Mucosa of descending colon (tissue), 3 donors: ENCODE measurements at regions not wholly inside any gene's neighbourhood (a gene's known extent, or its start where the extent isn't known, plus 50 kb on each side); places are given as distances from the start of the nearest gene placed in this dataset.

ENCODE experiments used
- ATAC-seq: fragments of 200-7000 bp; cut with Tn5 transposase; one replicate; pipeline ENCODE4 v1.9.1; 2020; ENCODE audit warnings: mild to moderate bottlenecking, moderate library complexity
- DNase-seq, 3 donors: peaks; one replicate each; pipeline ENCODE4 v3.0.0-alpha.2; 2020
- H3K36me3 ChIP-seq: fragments of 200-600 bp; one replicate; pipeline ENCODE4 v1.8.0; 2021; ENCODE audit warnings: low read depth, mild to moderate bottlenecking
- H3K4me1 ChIP-seq: fragments of 200-600 bp; one replicate; pipeline ENCODE4 v1.8.0; 2021; ENCODE audit warnings: low read depth, mild to moderate bottlenecking
- H3K4me3 ChIP-seq: fragments of 200-600 bp; one replicate; pipeline ENCODE4 v1.8.0; 2021; ENCODE audit warnings: mild to moderate bottlenecking
- H3K9me3 ChIP-seq: fragments of 200-600 bp; one replicate; pipeline ENCODE4 v1.8.0; 2021; ENCODE audit warnings: mild to moderate bottlenecking
- CTCF ChIP-seq: fragments of 200-600 bp; IDR thresholded peaks from one replicate; pipeline ENCODE4 v1.8.0; 2022; ENCODE audit warnings: antibody characterized with exemption, mild to moderate bottlenecking
- intact Hi-C, 2 donors: fragments of 100-400 bp; cut with DNase I in 1 of 2; cut with micrococcal nuclease in 1 of 2; formaldehyde crosslinking; loops; one replicate each; pipeline versions ENCODE4 v1.11.0 to v1.11.1; 2022; cut with DNase I, micrococcal nuclease
- donor health status: DM: no; HTN: no; CAD: no; lungs with moderate emphysema.
- donor health status: DM: no; HTN: no; CAD: no.
- donor health status: DM: no; HTN: yes; CAD: no.

DNA sequence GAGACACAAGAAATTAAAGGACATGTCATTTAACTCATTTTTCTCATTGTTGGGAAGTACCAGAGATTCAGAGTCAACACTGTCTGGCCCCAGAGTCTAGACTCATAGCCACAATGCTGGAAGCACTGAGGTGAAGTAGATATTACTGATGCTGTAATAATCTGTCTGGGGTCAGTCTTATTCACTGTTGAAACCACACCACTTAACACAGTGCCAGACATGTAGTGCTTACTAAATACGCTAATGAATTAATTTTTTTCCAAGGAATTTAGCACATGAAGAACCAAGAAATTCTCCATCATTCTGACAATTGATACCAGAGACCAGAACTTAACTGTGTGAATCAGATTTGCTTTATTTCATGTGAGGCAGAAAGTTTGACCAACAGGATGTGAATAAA is 150.8 kb upstream of the STAC start:
- intact Hi-C loops: no loop called here
- H3K9me3 ChIP-seq: no peaks in the 10 kb centered on the region
- DNase-seq (no peak), ATAC-seq (no peak)
- H3K36me3 ChIP-seq: no peaks in the 10 kb centered on the region
- H3K4me1 ChIP-seq: no peaks in the 10 kb centered on the region
- TF ChIP-seq CTCF: no peak
- no peak overlapping the region for H3K4me3 ChIP-seq

- DNase-seq (no peak), ATAC-seq (no peak)
- no peak overlapping the region for H3K4me3 ChIP-seq
- no peak for TF ChIP-seq CTCF
- intact Hi-C loops: no loop called here
- peaks cover 17% of the 10 kb centered on the region for H3K9me3 ChIP-seq
- no peaks in the 10 kb centered on the region for H3K4me1 ChIP-seq
- H3K36me3 ChIP-seq: no peaks in the 10 kb centered on the region
Observed at GRCh38 chr3:36232797-36233489, 147.4 kb upstream of the STAC start.

DNA sequence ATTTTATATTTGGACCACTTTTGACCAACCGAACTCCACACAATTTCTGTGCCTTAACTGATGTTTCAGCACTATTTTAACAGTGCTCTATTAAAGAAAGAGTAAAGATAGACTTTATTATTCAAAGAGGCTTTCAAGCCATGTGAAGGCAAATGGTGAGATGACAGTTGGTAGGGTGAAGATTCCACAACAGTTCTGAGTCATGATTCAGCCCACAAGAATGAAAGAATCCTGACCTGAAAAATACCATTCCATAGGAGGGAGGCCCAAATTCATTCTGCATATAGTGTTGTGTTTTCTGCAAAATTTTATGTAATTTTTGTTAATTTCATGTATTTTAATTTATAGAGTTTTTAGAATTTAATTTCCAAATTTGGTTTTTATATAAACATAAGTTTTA is 135.6 kb upstream of the STAC start:
- H3K4me3 ChIP-seq: no peak overlapping the region
- ATAC-seq: no peak
- intact Hi-C loops: no loop called here
- DNase-seq: no peak
- TF ChIP-seq CTCF: no peak
- H3K36me3 ChIP-seq: no peaks in the 10 kb centered on the region
- no peaks in the 10 kb centered on the region for H3K9me3 ChIP-seq
- no peaks in the 10 kb centered on the region for H3K4me1 ChIP-seq

GRCh38 chr3:36248374-36248773 is 131.9 kb upstream of the STAC start:
- no peaks in the 10 kb centered on the region for H3K4me1 ChIP-seq
- H3K9me3 ChIP-seq: peaks cover 8% of the 10 kb centered on the region
- TF ChIP-seq CTCF: no peak
- no peak for DNase-seq
- ATAC-seq: no peak
- H3K4me3 ChIP-seq: no peak overlapping the region
- intact Hi-C loops: no loop called here
- no peaks in the 10 kb centered on the region for H3K36me3 ChIP-seq

GRCh38 chr3:36250191-36250590 is 130.1 kb upstream of the STAC start:
- TF ChIP-seq CTCF: no peak
- H3K4me1 ChIP-seq: no peaks in the 10 kb centered on the region
- intact Hi-C loops: no loop called here
- ATAC-seq: no peak
- H3K9me3 ChIP-seq: peaks cover 9% of the 10 kb centered on the region
- H3K4me3 ChIP-seq: no peak overlapping the region
- no peak for DNase-seq
- no peaks in the 10 kb centered on the region for H3K36me3 ChIP-seq
